Prostate gland (tissue), 2 donors: ENCODE measurements at regions not wholly inside any gene's neighbourhood (a gene's known extent, or its start where the extent isn't known, plus 50 kb on each side); places are given as distances from the start of the nearest gene placed in this dataset.

ENCODE experiments used
- CTCF ChIP-seq, 4 experiments: fragments of 200-600 bp in 2 of 4; fragments of 450-650 bp in 2 of 4; sonication (generic) in 2 of 4; IDR thresholded peaks; 1 replicate in 3 of 4; 2 replicates in 1 of 4; pipeline ENCODE4 v1.5.1; 2016 to 2019; ENCODE audit warnings: antibody characterized with exemption in 4 of 4, mild to moderate bottlenecking in 2 of 4, moderate library complexity in 2 of 4
- POLR2A ChIP-seq: fragments of 450-650 bp; IDR thresholded peaks from one replicate; pipeline ENCODE4 v1.6.1; 2016; ENCODE audit warnings: antibody characterized with exemption, mild to moderate bottlenecking
- POLR2AphosphoS5 ChIP-seq: sonication (generic); formaldehyde crosslinking; IDR thresholded peaks from one replicate; pipeline ENCODE4 v1.6.1; 2017; ENCODE audit warnings: antibody characterized with exemption

- no peak for TF ChIP-seq CTCF (IDR thresholded peaks at IDR 0.05)
- TF ChIP-seq POLR2AphosphoS5: no peak
- no peak for TF ChIP-seq POLR2A
Measured at GRCh38 chr11:28393348-28393747, 285.2 kb downstream of the METTL15 start.
